ENCODE measurements at regions not wholly inside any gene's neighbourhood (a gene's known extent, or its start where the extent isn't known, plus 50 kb on each side); places are given as distances from the start of the nearest gene placed in this dataset.

GRCh38 chr10:23870651-23871610, 338.0 kb upstream of the KIAA1217 start:
- no peak for TF ChIP-seq CTCF (IDR thresholded peaks at IDR 0.05)
- no peak for TF ChIP-seq POLR2A (IDR thresholded peaks at IDR 0.05)

All from body of pancreas (tissue), 4 donors.